Endothelial cell of umbilical vein (primary cell): ENCODE measurements at regions not wholly inside any gene's neighbourhood (a gene's known extent, or its start where the extent isn't known, plus 50 kb on each side); places are given as distances from the start of the nearest gene placed in this dataset.

Experiments
- BruUV-seq: library from RNA; stranded (reverse); fragments of 400-500 nt; replicated peaks from 2 replicates; lab custom pipeline; 2021; lab: Mats Ljungman, UMichigan
- CTCF ChIA-PET: fragments of 300-600, 350-600 bp; sonication (Branson Sonifier 250); formaldehyde crosslinking; loops from one replicate; lab custom pipeline; 2021; ENCODE audit warnings: antibody characterized with exemption, inconsistent platforms; lab: Charles Lee
- POLR2A ChIA-PET: fragments of 300-600, 350-600 bp; sonication (Branson Sonifier 250); formaldehyde crosslinking; loops from one replicate; lab custom pipeline; 2021; ENCODE audit warnings: antibody characterized with exemption, inconsistent platforms; lab: Charles Lee
- DNase-seq: peaks from one replicate; pipeline ENCODE4 v3.0.0-alpha.2; 2011; ENCODE audit warnings: low read depth, low spot score
- FAIRE-seq: peaks from 2 replicates; lab custom pipeline; 2011; peaks lifted over from hg19 to GRCh38; lab: Jason Lieb, UNC
- H2AFZ ChIP-seq: 2 replicates; pipeline ENCODE4 v1.6.0; 2012; ENCODE audit warnings: low read depth, low read length, control low read depth, inconsistent platforms
- H3K27ac ChIP-seq: 2 replicates; pipeline ENCODE4 v1.5.1; 2011; ENCODE audit warnings: low read depth, mild to moderate bottlenecking, control low read depth, low read length, moderate library complexity; ENCODE audit not compliant: insufficient read depth
- H3K27me3 ChIP-seq, 2 experiments: 2 replicates each; pipeline versions ENCODE4 v1.6.0 to v1.6.1; 2011; ENCODE audit warnings: low read length in 2 of 2, mixed read lengths in 1 of 2; ENCODE audit not compliant: control insufficient read depth in 2 of 2, insufficient read depth in 2 of 2
- H3K36me3 ChIP-seq, 2 experiments: 2 replicates in 1 of 2; 3 replicates in 1 of 2; pipeline ENCODE4 v1.5.1; 2011; ENCODE audit warnings: low read length in 2 of 2, mild to moderate bottlenecking in 1 of 2, moderate library complexity in 1 of 2; ENCODE audit not compliant: control insufficient read depth in 2 of 2, insufficient read depth in 2 of 2; ENCODE audit errors: extremely low read depth in 1 of 2
- H3K4me1 ChIP-seq: 3 replicates; pipeline ENCODE4 v1.5.1; 2011; ENCODE audit warnings: mild to moderate bottlenecking, low read length; ENCODE audit not compliant: control insufficient read depth, insufficient read depth; ENCODE audit errors: extremely low read depth
- H3K4me2 ChIP-seq: 2 replicates; pipeline ENCODE4 v1.6.1; 2011; ENCODE audit warnings: low read length, control low read depth, mixed read lengths; ENCODE audit not compliant: insufficient read depth
- H3K4me3 ChIP-seq, 3 experiments: fragments of 200-600 bp in 1 of 3; sonication (generic), shearing (Covaris generic) in 1 of 3; replicated peaks in 1 of 3; 2 replicates each; pipeline ENCODE4 v1.5.1; 2011 to 2016; ENCODE audit warnings: control low read depth in 3 of 3, low read length in 3 of 3, mild to moderate bottlenecking in 2 of 3, inconsistent platforms in 1 of 3, low read depth in 1 of 3, moderate library complexity in 1 of 3; ENCODE audit not compliant: insufficient read depth in 1 of 3
- H3K79me2 ChIP-seq: 2 replicates; pipeline ENCODE4 v1.6.0; 2012; ENCODE audit warnings: low read length, inconsistent platforms; ENCODE audit not compliant: control insufficient read depth, insufficient read depth
- H3K9ac ChIP-seq: replicated peaks from 2 replicates; pipeline ENCODE3; 2011; ENCODE audit warnings: low read length, control low read depth; ENCODE audit not compliant: insufficient read depth; ENCODE audit errors: extremely low read depth
- H3K9me1 ChIP-seq: replicated peaks from 3 replicates; pipeline ENCODE4 v1.6.0; 2011; ENCODE audit warnings: mild to moderate bottlenecking, low read length; ENCODE audit not compliant: control insufficient read depth, insufficient read depth; ENCODE audit errors: extremely low read depth
- H3K9me3 ChIP-seq: replicated peaks from 2 replicates; pipeline ENCODE4 v1.5.1; 2012; ENCODE audit warnings: low read length, inconsistent platforms; ENCODE audit not compliant: control insufficient read depth, insufficient read depth
- H4K20me1 ChIP-seq: replicated peaks from 2 replicates; pipeline ENCODE3; 2011; ENCODE audit warnings: mild to moderate bottlenecking, low read length; ENCODE audit not compliant: control insufficient read depth, insufficient read depth; ENCODE audit errors: extremely low read depth
- EZH2 ChIP-seq: IDR thresholded peaks from 2 replicates; pipeline ENCODE4 v1.6.1; 2012; ENCODE audit warnings: borderline replicate concordance, low read depth, mild to moderate bottlenecking, moderate library complexity, low read length, inconsistent platforms; ENCODE audit not compliant: severe bottlenecking
- FOS ChIP-seq: IDR thresholded peaks from 2 replicates; pipeline ENCODE4 v1.6.1; 2011; ENCODE audit warnings: mild to moderate bottlenecking, low read length, moderate library complexity, borderline replicate concordance; ENCODE audit not compliant: insufficient read depth
- GATA2 ChIP-seq: IDR thresholded peaks from 2 replicates; pipeline ENCODE4 v1.7.0; 2011; ENCODE audit warnings: low read depth, mild to moderate bottlenecking, moderate library complexity, mixed read lengths, low read length; ENCODE audit not compliant: insufficient read length, insufficient read depth
- JUN ChIP-seq: IDR thresholded peaks from 2 replicates; pipeline ENCODE4 v1.6.1; 2011; ENCODE audit warnings: borderline replicate concordance, low read depth; ENCODE audit not compliant: insufficient read length, insufficient read depth
- MAX ChIP-seq: IDR thresholded peaks from 2 replicates; pipeline ENCODE4 v1.6.1; 2011; ENCODE audit not compliant: insufficient read depth, insufficient read length
- MYC ChIP-seq: IDR thresholded peaks from one replicate; pipeline ENCODE4 v1.6.1; 2011; ENCODE audit warnings: mild to moderate bottlenecking, low read depth, low read length
- POLR2A ChIP-seq: IDR thresholded peaks from 2 replicates; pipeline ENCODE4 v1.6.1; 2012; ENCODE audit warnings: low read depth, mild to moderate bottlenecking, control low read depth, low read length
- POLR2AphosphoS5 ChIP-seq: IDR thresholded peaks from 2 replicates; pipeline ENCODE4 v1.6.1; 2012; ENCODE audit warnings: low read depth, mild to moderate bottlenecking, control low read depth, low read length, moderate library complexity; ENCODE audit not compliant: insufficient read depth
- dilution Hi-C: fragments of 300-500 bp; cut with MboI; formaldehyde crosslinking; loops from one replicate; pipeline ENCODE4 v1.15.0; 2019; ENCODE audit warnings: low sequenced_read_pairs; ENCODE audit not compliant: extremely low pct_ligation_motif_present
- intact Hi-C: fragments of 100-400 bp; cut with micrococcal nuclease; formaldehyde crosslinking; loops from one replicate; pipeline ENCODE4 v1.10.0; 2022
- TF ChIP-seq, protein P1 (sequence below), 2 donors: IDR thresholded peaks; 1 replicate in 1 of 2; 2 replicates in 1 of 2; pipeline ENCODE4 v1.5.1; 2011; ENCODE audit warnings: low read length in 2 of 2, mild to moderate bottlenecking in 2 of 2, moderate library complexity in 2 of 2, control low read depth in 1 of 2, inconsistent platforms in 1 of 2, low read depth in 1 of 2; ENCODE audit not compliant: insufficient read depth in 1 of 2; ENCODE audit errors: extremely low read depth in 1 of 2

GRCh38 chr18:51789871-51790270, 550.1 kb upstream of the DCC start:
- dilution Hi-C loops (no loop called here), intact Hi-C loops (no loop called here)
- Histone ChIP-seq H3K9me3 (peaks cover 3% of the 10 kb centered on the region), H3K27ac (no peak overlapping the region), H3K79me2 (no peaks in the 10 kb centered on the region), H3K27me3 (no peaks in the 10 kb centered on the region), H3K9ac (no peak overlapping the region), H3K4me1 (no peaks in the 10 kb centered on the region), H3K9me1 (no peaks in the 10 kb centered on the region), H3K4me3 (no peak overlapping the region), H3K36me3 (no peaks in the 10 kb centered on the region), H4K20me1 (no peaks in the 10 kb centered on the region), H3K4me2 (no peak overlapping the region), H2AFZ (no peak overlapping the region)
- FAIRE-seq (no peak), DNase-seq (no peak)
- TF ChIP-seq POLR2A: no peak
- TF ChIP-seq, protein P1, sequence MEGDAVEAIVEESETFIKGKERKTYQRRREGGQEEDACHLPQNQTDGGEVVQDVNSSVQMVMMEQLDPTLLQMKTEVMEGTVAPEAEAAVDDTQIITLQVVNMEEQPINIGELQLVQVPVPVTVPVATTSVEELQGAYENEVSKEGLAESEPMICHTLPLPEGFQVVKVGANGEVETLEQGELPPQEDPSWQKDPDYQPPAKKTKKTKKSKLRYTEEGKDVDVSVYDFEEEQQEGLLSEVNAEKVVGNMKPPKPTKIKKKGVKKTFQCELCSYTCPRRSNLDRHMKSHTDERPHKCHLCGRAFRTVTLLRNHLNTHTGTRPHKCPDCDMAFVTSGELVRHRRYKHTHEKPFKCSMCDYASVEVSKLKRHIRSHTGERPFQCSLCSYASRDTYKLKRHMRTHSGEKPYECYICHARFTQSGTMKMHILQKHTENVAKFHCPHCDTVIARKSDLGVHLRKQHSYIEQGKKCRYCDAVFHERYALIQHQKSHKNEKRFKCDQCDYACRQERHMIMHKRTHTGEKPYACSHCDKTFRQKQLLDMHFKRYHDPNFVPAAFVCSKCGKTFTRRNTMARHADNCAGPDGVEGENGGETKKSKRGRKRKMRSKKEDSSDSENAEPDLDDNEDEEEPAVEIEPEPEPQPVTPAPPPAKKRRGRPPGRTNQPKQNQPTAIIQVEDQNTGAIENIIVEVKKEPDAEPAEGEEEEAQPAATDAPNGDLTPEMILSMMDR (IDR thresholded peaks at IDR 0.05; ENCODE audit: extremely low read depth in 1 of 2, insufficient read depth in 1 of 2, low read depth in 1 of 2, low read length in 2 of 2): no peak
- TF ChIP-seq GATA2: no peak
- no peak for TF ChIP-seq EZH2
- no peak for TF ChIP-seq FOS
- no peak for TF ChIP-seq MAX
- no peak for TF ChIP-seq JUN
- no peak for TF ChIP-seq POLR2AphosphoS5
- TF ChIP-seq MYC: no peak
- POLR2A ChIA-PET: no interaction called here
- CTCF ChIA-PET: no interaction called here
- BruUV-seq: no TSS peak
